SW 1271 (cell line): ENCODE measurements at regions not wholly inside any gene's neighbourhood (a gene's known extent, or its start where the extent isn't known, plus 50 kb on each side); places are given as distances from the start of the nearest gene placed in this dataset.
"Not testable (repeated sequence)": the region's sequence is repeated elsewhere in the genome, so short reads cannot be mapped to it uniquely, and the experiment has no call there.

Source experiments
- DNase-seq, 2 experiments: peaks; one replicate each; lab custom pipeline; 2025; lab: John Stamatoyannopoulos, UW

GRCh38 chr10:46202405-46202804 is 84.4 kb upstream of the ANTXRL start:
- not testable (repeated sequence) for DNase-seq

- not testable (repeated sequence) for DNase-seq
These were observed 82.2 kb upstream of the ANTXRL start for GRCh38 chr10:46204482-46205102.

GRCh38 chr10:46210427-46210826 is 76.4 kb upstream of the ANTXRL start:
- DNase-seq, result not testable (repeated sequence)

GRCh38 chr10:46215426-46215825 is 71.4 kb upstream of the ANTXRL start:
- no peak for DNase-seq

- no peak for DNase-seq
These were observed 70.7 kb upstream of the ANTXRL start for GRCh38 chr10:46216003-46216634.

- DNase-seq, result no peak
These were observed 69.7 kb upstream of the ANTXRL start for GRCh38 chr10:46216836-46217751.

GRCh38 chr10:46217752-46218453 is 68.9 kb upstream of the ANTXRL start:
- no peak for DNase-seq

GRCh38 chr10:46218921-46219320 is 67.9 kb upstream of the ANTXRL start:
- DNase-seq, result no peak

- DNase-seq, result not testable (repeated sequence)
These were observed 67.3 kb upstream of the ANTXRL start for GRCh38 chr10:46219431-46219990.

GRCh38 chr10:46220187-46220586 is 66.6 kb upstream of the ANTXRL start:
- no peak for DNase-seq

- no peak for DNase-seq
These were observed 65.8 kb upstream of the ANTXRL start for GRCh38 chr10:46220872-46221538.

- DNase-seq, result no peak
These were observed 64.3 kb upstream of the ANTXRL start for GRCh38 chr10:46222364-46222935.

GRCh38 chr10:46223064-46223480 is 63.7 kb upstream of the ANTXRL start:
- no peak for DNase-seq

- no peak for DNase-seq
These were observed 63.0 kb upstream of the ANTXRL start for GRCh38 chr10:46223626-46224413.

GRCh38 chr10:46224414-46224682 is 62.4 kb upstream of the ANTXRL start:
- DNase-seq, result no peak

GRCh38 chr10:46225597-46225996 is 61.2 kb upstream of the ANTXRL start:
- no peak for DNase-seq

GRCh38 chr10:46226232-46226631 is 60.6 kb upstream of the ANTXRL start:
- DNase-seq, result no peak

GRCh38 chr10:46226900-46227558 is 59.8 kb upstream of the ANTXRL start:
- DNase-seq, result no peak

- no peak for DNase-seq
These were observed 59.2 kb upstream of the ANTXRL start for GRCh38 chr10:46227571-46227935.
